GM12865 (cell line): ENCODE measurements at regions not wholly inside any gene's neighbourhood (a gene's known extent, or its start where the extent isn't known, plus 50 kb on each side); places are given as distances from the start of the nearest gene placed in this dataset.
A peak's percentile ranks its signal among the peaks of the same experiment; 100 is the strongest.

ENCODE experiments used
- DNase-seq: peaks from one replicate; pipeline ENCODE4 v3.0.0; 2010; ENCODE audit warnings: low read depth
- H3K4me3 ChIP-seq: 2 replicates; pipeline ENCODE4 v1.5.1; 2011; ENCODE audit warnings: mild to moderate bottlenecking, low read depth, low read length, control low read depth
- TF ChIP-seq, protein P1 (sequence below): IDR thresholded peaks from 2 replicates; pipeline ENCODE4 v1.5.1; 2011; ENCODE audit warnings: low read length, control low read depth, low read depth, inconsistent platforms; ENCODE audit not compliant: insufficient read depth; ENCODE audit errors: missing control alignments

DNA sequence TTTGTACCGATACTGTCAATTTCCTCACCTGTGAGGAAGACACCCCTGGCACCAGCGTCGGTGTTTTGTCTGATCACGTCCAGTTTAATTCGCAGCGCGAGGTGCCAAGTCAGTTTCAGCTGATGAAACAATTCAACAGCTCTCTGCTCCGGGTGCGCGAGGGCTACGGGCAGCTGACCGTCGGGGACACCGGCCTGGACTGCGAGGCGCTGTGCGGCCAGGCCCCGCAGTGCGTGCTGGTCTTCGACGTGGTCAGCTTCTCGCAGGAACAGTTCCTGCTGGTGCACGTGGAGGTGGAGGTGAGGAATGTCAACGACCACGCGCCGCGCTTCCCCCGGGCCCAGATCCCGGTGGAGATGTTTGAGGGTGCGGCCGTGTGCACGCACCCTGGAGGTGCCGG is 171.5 kb downstream of the OLFM4 start:
- no peak for DNase-seq
- TF ChIP-seq, protein P1, sequence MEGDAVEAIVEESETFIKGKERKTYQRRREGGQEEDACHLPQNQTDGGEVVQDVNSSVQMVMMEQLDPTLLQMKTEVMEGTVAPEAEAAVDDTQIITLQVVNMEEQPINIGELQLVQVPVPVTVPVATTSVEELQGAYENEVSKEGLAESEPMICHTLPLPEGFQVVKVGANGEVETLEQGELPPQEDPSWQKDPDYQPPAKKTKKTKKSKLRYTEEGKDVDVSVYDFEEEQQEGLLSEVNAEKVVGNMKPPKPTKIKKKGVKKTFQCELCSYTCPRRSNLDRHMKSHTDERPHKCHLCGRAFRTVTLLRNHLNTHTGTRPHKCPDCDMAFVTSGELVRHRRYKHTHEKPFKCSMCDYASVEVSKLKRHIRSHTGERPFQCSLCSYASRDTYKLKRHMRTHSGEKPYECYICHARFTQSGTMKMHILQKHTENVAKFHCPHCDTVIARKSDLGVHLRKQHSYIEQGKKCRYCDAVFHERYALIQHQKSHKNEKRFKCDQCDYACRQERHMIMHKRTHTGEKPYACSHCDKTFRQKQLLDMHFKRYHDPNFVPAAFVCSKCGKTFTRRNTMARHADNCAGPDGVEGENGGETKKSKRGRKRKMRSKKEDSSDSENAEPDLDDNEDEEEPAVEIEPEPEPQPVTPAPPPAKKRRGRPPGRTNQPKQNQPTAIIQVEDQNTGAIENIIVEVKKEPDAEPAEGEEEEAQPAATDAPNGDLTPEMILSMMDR: no peak
- H3K4me3 ChIP-seq: no peak overlapping the region

DNA sequence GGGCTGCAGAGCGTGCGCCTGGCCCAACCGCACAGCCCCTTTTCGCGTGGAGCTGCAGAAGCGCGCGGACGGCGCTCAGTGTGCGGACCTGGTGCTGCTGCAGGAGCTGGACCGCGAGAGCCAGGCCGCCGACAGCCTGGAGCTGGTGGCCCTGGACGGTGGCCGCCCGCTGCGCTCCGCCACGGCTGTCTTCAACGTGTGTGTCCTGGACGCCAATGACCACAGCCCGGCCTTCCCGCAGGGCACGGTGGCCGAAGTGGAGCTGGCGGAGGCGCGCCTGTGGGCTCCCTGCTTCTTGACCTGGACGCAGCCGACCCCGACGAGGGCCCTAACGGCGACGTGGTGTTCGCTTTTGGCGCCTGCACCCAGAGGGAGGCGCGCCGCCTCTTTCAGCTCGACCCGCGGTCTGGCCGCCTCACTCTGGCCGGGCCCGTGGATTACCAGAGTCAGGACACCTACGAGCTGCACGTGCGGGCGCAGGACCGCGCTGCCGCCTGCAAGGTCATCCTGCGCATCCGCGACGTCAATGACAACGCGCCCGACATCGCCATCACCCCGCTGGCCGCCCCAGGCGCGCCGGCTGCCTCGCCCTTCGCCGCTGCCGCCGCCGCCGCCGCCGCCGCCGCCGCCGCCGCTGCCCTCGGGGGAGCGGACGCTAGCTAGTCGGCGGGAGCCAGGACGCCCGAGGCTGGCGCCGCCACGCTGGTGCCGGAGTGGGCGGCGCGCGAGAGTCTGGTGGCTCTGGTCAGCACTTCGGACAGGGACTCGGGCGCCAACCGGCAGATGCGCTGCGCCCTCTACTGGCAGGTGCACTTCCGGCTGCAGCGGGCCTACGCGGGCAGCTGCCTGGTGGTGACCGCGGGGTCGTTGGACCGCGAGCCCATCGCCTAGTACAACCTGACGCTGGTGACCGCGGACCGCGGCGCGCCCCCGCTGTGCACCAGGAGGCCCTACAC is 172.2 kb downstream of the OLFM4 start:
- DNase-seq: no peak
- no peak overlapping the region for H3K4me3 ChIP-seq
- TF ChIP-seq, protein P1: peak; percentile 3

DNA sequence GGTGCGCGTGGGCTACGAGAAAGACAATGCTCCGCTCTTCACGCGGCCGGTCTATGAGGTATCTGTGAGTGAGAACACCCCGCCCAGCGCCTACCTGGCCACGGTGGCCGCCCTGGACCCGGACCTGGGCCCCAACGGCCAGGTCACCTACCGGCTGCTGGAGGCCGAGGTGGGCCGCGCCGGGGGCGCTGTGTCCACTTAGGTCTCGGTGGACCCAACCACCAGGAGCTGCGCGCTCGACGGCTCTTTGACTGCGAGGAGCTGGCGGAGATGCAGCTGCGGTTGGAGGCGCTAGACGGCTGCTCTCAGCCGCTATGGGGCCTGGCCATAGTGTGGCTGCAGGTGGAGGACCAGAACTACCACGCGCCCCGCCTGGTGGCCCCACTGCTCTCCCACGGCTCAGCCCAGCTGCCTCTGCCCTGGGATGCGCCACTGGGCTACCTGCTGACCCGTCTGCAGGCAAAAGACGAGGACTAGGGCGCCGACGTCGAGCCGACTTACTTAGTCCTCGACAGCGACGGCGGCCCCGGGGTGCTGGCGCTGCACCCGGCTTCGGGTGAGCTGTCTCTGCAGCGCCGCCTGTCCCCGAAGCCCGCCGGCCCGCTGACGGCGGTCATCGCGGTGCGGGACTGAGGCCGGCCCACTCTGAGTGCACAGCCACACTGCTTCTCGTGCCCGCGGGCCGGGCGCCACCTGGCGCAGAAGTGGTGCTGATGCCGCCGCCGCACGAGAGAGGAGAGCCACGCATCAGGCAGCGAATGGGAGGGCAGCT is 173.0 kb downstream of the OLFM4 start:
- DNase-seq: no peak
- H3K4me3 ChIP-seq: no peak overlapping the region
- TF ChIP-seq, protein P1: no peak

DNA sequence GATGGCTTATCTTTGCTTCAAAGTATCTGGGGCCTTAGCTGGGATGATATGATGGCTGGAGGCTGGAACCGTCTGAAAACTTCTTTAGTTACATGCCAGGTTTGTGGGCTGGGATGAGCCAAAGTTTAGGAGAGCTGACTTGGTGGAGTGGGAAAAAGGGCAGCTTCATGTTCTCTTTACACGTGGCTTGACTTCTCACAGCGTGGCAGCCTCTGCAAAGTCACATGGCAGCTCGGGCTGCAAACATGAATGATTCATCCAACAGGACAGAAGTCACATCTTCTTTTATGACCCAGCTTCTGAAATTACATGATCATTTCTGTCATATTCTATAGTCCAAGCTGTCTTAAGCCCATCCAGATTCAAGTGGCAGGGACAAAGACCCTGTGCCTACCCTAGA is 176.0 kb downstream of the OLFM4 start:
- no peak for DNase-seq
- TF ChIP-seq, protein P1: no peak
- H3K4me3 ChIP-seq: no peak overlapping the region

DNA sequence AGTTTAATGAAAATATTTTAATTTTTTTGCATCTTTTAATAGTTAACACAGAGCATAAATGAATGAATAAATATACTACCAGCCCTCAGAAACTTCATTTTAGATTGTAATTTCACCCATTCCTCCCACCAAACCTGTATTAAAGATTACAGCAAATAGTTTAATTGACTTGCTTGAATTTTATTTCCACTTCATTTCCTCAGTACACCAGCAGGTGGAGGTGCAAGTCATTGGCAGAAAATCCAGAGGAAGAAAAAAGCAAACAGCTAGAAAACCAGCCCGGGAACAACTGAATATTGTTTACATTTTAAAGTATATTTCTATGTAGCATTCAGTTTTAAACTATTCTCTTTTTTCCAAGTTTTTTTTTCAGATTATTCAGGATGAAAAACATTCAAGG is 177.8 kb downstream of the OLFM4 start:
- DNase-seq: no peak
- no peak overlapping the region for H3K4me3 ChIP-seq
- TF ChIP-seq, protein P1: peak; percentile 22

DNA sequence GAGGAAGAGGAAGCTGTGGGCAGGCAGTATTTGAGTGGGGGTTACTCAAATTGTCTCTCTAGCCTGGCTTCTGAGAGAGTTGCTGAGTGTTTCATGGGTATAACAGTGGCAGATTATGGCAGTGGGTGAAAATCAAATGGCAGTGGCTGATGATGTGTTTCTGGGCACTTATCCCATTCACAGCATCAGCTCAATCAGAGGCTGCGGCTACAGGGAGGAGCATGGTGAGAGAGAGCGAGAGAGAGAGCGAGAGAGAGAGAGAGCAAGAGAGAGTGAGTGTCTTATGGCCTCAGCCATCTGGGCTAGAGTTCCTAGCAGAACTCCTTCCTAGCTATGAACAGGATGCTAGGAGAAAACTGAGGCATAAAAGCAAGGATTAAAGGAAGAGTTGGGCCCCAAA is 178.9 kb downstream of the OLFM4 start:
- TF ChIP-seq, protein P1: no peak
- H3K4me3 ChIP-seq: no peak overlapping the region
- DNase-seq: no peak
